PC-3 (cell line): ENCODE measurements at regions not wholly inside any gene's neighbourhood (a gene's known extent, or its start where the extent isn't known, plus 50 kb on each side); places are given as distances from the start of the nearest gene placed in this dataset.

ENCODE experiments used
- ATAC-seq: fragments of 200-7000 bp; cut with Tn5 transposase; 2 replicates; pipeline ENCODE4 v1.9.1; 2020; ENCODE audit warnings: mild to moderate bottlenecking, moderate library complexity
- BruUV-seq: library from RNA; stranded (reverse); fragments of 400-500 nt; replicated peaks from 2 replicates; lab custom pipeline; 2021; lab: Mats Ljungman, UMichigan
- CTCF ChIA-PET: fragments of 300-600 bp; sonication (Branson Sonifier 250); formaldehyde crosslinking; loops from one replicate; lab custom pipeline; 2022; ENCODE audit warnings: antibody characterized with exemption; lab: Charles Lee
- POLR2A ChIA-PET: fragments of 300-600 bp; sonication (Branson Sonifier 250); formaldehyde crosslinking; loops from one replicate; lab custom pipeline; 2022; ENCODE audit warnings: antibody characterized with exemption; ENCODE audit not compliant: unreplicated experiment; lab: Charles Lee
- DNase-seq: peaks from one replicate; pipeline ENCODE4 v3.0.0-alpha.2; 2015
- H2AFZ ChIP-seq: fragments of 300-600 bp; sonication (generic); 2 replicates; pipeline ENCODE4 v1.6.0; 2016; ENCODE audit warnings: antibody characterized with exemption, low read length
- H3F3A ChIP-seq: fragments of 300-600 bp; sonication (generic); one replicate; pipeline ENCODE4 v1.6.0; 2017; ENCODE audit warnings: antibody characterized with exemption, low read length, control low read depth, mild to moderate bottlenecking; ENCODE audit not compliant: unreplicated experiment
- H3K27ac ChIP-seq: fragments of 300-600 bp; sonication (generic); 2 replicates; pipeline ENCODE4 v1.5.1; 2016; ENCODE audit warnings: mild to moderate bottlenecking, low read length
- H3K27me3 ChIP-seq: fragments of 300-600 bp; sonication (generic); 2 replicates; pipeline ENCODE4 v1.6.1; 2016; ENCODE audit warnings: low read length, mixed read lengths
- H3K36me3 ChIP-seq: fragments of 300-600 bp; sonication (generic); 2 replicates; pipeline ENCODE4 v1.6.1; 2016; ENCODE audit warnings: low read depth, mixed run types, low read length, mixed read lengths
- H3K4me1 ChIP-seq: fragments of 300-600 bp; sonication (generic); 2 replicates; pipeline ENCODE4 v1.5.1; 2016; ENCODE audit warnings: low read length; ENCODE audit not compliant: insufficient read depth
- H3K4me2 ChIP-seq: fragments of 300-600 bp; sonication (generic); 2 replicates; pipeline ENCODE4 v1.6.0; 2016; ENCODE audit warnings: low read length
- H3K4me3 ChIP-seq: fragments of 300-600 bp; sonication (generic); 2 replicates; pipeline ENCODE4 v1.5.1; 2016; ENCODE audit warnings: mild to moderate bottlenecking, low read length, mixed read lengths
- H3K79me2 ChIP-seq: fragments of 300-600 bp; sonication (generic); 2 replicates; pipeline ENCODE4 v1.6.1; 2017; ENCODE audit warnings: low read length, mixed read lengths
- H3K9ac ChIP-seq: fragments of 300-600 bp; sonication (generic); 2 replicates; pipeline ENCODE4 v1.6.0; 2016; ENCODE audit warnings: mild to moderate bottlenecking, low read length
- H3K9me2 ChIP-seq: fragments of 300-600 bp; sonication (generic); replicated peaks from 2 replicates; pipeline ENCODE4 v1.6.1; 2016; ENCODE audit warnings: mixed run types, low read length, mixed read lengths
- H3K9me3 ChIP-seq: fragments of 300-600 bp; sonication (generic); 2 replicates; pipeline ENCODE4 v1.6.1; 2016; ENCODE audit warnings: low read length, mixed read lengths
- H4K20me1 ChIP-seq: fragments of 300-600 bp; sonication (generic); 2 replicates; pipeline ENCODE4 v1.6.1; 2016; ENCODE audit warnings: low read length, mixed read lengths
- EZH2 ChIP-seq: fragments of 300-600 bp; sonication (generic); IDR thresholded peaks from one replicate; pipeline ENCODE4 v1.6.1; 2017; ENCODE audit warnings: antibody characterized with exemption, mild to moderate bottlenecking, low read length; ENCODE audit not compliant: unreplicated experiment
- EZH2phosphoT487 ChIP-seq: fragments of 300-600 bp; sonication (generic); IDR thresholded peaks from 2 replicates; pipeline ENCODE4 v1.6.1; 2018; ENCODE audit warnings: mild to moderate bottlenecking, antibody characterized with exemption, low read length, borderline replicate concordance
- intact Hi-C: fragments of 100-400 bp; cut with micrococcal nuclease; formaldehyde crosslinking; loops from 2 replicates; pipeline ENCODE4 v1.9.0; 2023
- TF ChIP-seq, protein P1 (sequence below): fragments of 300-600 bp; sonication (generic); conservative IDR thresholded peaks from 2 replicates; pipeline ENCODE4 v1.5.1; 2017; ENCODE audit warnings: antibody characterized with exemption, low read depth, mild to moderate bottlenecking, low read length

- Histone ChIP-seq H3K4me2 (no peak overlapping the region), H3K27ac (no peak overlapping the region), H3K4me1 (peaks cover 13% of the 10 kb centered on the region), H3F3A (no peaks in the 10 kb centered on the region), H3K9ac (no peak overlapping the region), H2AFZ (no peak overlapping the region), H4K20me1 (no peaks in the 10 kb centered on the region), H3K27me3 (no peaks in the 10 kb centered on the region), H3K79me2 (no peaks in the 10 kb centered on the region), H3K9me3 (no peaks in the 10 kb centered on the region), H3K9me2 (no peaks in the 10 kb centered on the region), H3K36me3 (no peaks in the 10 kb centered on the region), H3K4me3 (no peak overlapping the region)
- ChIA-PET CTCF (interaction anchor here (1.0 kb wide), 1 partner anchor 225 kb away, joined by 3 read pairs; no protein-coding TSS in a partner anchor), POLR2A (no interaction called here)
- no peak for DNase-seq
- TF ChIP-seq, protein P1, sequence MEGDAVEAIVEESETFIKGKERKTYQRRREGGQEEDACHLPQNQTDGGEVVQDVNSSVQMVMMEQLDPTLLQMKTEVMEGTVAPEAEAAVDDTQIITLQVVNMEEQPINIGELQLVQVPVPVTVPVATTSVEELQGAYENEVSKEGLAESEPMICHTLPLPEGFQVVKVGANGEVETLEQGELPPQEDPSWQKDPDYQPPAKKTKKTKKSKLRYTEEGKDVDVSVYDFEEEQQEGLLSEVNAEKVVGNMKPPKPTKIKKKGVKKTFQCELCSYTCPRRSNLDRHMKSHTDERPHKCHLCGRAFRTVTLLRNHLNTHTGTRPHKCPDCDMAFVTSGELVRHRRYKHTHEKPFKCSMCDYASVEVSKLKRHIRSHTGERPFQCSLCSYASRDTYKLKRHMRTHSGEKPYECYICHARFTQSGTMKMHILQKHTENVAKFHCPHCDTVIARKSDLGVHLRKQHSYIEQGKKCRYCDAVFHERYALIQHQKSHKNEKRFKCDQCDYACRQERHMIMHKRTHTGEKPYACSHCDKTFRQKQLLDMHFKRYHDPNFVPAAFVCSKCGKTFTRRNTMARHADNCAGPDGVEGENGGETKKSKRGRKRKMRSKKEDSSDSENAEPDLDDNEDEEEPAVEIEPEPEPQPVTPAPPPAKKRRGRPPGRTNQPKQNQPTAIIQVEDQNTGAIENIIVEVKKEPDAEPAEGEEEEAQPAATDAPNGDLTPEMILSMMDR, result no peak
- TF ChIP-seq EZH2phosphoT487, result no peak
- TF ChIP-seq EZH2, result no peak
- intact Hi-C loops, result loop anchor here (10.0 kb wide), 1 partner anchor 217 kb away; the partner anchor contains the start of gene GSE1
- no TSS peak for BruUV-seq
- no peak for ATAC-seq
Observed at GRCh38 chr16:85398050-85398451, 215.1 kb upstream of the GSE1 start.

DNA sequence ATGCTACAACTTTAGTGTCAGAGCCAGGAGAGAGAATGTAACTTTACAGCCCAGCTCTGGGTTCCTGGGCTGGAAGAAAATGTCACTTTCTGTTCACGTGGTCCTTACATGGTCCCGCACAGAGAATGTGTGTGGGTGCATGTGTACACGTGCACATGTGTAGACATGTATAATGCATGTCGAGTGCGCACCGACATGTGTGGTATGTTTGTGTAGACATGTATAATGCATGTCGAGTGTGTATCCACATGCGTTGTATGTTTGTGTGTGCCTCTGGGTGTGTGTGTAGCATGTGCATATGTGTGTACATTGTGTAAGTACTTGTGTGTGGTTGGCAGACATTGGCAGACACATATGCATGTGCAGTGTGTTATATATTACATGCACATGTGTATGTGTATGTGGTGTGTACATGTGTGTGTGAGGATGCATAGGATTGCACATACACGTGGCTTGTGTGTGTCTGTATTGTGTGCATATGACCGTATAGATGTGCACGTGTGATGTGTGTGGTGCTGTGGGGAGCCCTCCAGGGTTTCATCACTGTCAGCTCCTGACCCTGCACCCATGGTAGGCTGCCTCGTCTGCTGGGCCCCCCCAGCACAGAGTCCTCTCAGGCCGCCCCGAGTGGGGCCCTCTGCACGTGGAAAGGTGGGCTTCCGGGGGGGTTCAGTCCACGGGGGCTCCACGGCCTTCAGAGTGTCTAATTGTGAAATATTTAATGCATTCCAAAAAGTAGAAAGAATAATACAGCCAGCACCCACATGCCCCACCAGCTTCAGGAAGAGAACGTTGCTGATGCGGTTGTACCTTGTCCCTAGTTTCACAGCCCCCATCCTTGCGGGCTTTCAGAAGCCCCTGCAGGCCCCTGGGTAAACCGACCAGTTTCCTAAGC, 214.2 kb upstream of the GSE1 start:
- TF ChIP-seq EZH2phosphoT487, result no peak
- Histone ChIP-seq H3K27me3 (no peaks in the 10 kb centered on the region), H3K9ac (no peak overlapping the region), H3K4me1 (peaks cover 13% of the 10 kb centered on the region), H3K27ac (no peak overlapping the region), H3K4me2 (no peak overlapping the region), H3K9me3 (no peaks in the 10 kb centered on the region), H3K4me3 (no peak overlapping the region), H2AFZ (no peak overlapping the region), H3F3A (no peaks in the 10 kb centered on the region), H3K36me3 (no peaks in the 10 kb centered on the region), H4K20me1 (no peaks in the 10 kb centered on the region), H3K9me2 (no peaks in the 10 kb centered on the region), H3K79me2 (no peaks in the 10 kb centered on the region)
- intact Hi-C loops, result loop anchor here (10.0 kb wide), 1 partner anchor 216 kb away; the partner anchor contains the start of gene GSE1
- no peak for ATAC-seq
- ChIA-PET CTCF (no interaction called here), POLR2A (no interaction called here)
- no peak for DNase-seq
- BruUV-seq, result no TSS peak

DNA sequence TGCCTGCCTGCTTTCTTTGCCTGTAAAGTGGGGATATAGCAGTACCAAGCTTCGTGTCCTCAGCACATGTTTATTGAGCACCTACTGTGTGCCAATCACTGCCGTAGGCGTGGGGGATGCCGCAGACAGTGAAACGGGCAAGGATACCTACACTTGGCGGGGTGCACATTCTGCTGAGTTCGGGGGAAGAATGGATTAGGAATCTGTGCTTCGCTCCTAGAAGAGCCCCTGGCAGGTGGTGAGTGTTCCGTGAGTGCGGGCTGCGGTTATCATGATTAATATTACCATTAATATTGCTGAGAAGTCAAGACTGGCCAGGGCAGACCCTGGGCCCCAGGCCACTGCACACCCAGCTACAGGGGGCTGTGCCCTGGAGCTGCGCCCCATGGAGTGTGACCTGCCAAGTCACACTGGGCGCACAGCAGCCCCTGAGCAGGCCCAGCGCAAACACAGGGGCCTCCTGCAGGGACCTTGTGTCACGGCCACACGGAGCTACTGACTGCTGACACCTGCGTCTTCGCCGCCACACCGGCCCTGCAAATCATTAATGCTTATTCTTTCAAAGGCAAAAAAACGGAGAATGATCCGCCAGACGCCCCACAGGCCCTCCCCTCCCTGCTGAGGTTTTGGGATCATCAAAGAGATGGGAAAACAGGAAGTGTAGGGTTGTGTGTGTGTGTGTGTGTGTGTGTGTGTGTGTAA, 213.4 kb upstream of the GSE1 start:
- Histone ChIP-seq H3K9me2 (no peaks in the 10 kb centered on the region), H3K4me3 (no peak overlapping the region), H3K4me2 (no peak overlapping the region), H2AFZ (no peak overlapping the region), H3K4me1 (peaks cover 11% of the 10 kb centered on the region), H3K79me2 (no peaks in the 10 kb centered on the region), H3K9ac (no peak overlapping the region), H3K27ac (no peak overlapping the region), H3K27me3 (no peaks in the 10 kb centered on the region), H3K9me3 (no peaks in the 10 kb centered on the region), H3F3A (no peaks in the 10 kb centered on the region), H4K20me1 (no peaks in the 10 kb centered on the region), H3K36me3 (no peaks in the 10 kb centered on the region)
- CTCF ChIA-PET, result no interaction called here
- DNase-seq (no peak), ATAC-seq (no peak)
- TF ChIP-seq, protein P1, result no peak
- TF ChIP-seq EZH2 (no peak), EZH2phosphoT487 (no peak)
- BruUV-seq, result no TSS peak
- intact Hi-C loops, result loop anchor here (10.0 kb wide), 1 partner anchor 215 kb away; the partner anchor contains the start of gene GSE1
- POLR2A ChIA-PET, result no interaction called here
